Nephron progenitor cell (in vitro differentiated cells): ENCODE measurements at regions not wholly inside any gene's neighbourhood (a gene's known extent, or its start where the extent isn't known, plus 50 kb on each side); places are given as distances from the start of the nearest gene placed in this dataset.

Experiments
- DNase-seq: peaks from one replicate; pipeline ENCODE4 v3.0.0; 2021
- H3K27ac Mint-ChIP-seq: 2 replicates; pipeline ENCODE4 v1.8.0; 2021; ENCODE audit warnings: mild to moderate bottlenecking, moderate library complexity, mixed read lengths
- H3K27me3 Mint-ChIP-seq: 2 replicates; pipeline ENCODE4 v1.8.0; 2021; ENCODE audit warnings: mild to moderate bottlenecking, low read depth, mixed read lengths; ENCODE audit not compliant: poor library complexity
- H3K36me3 Mint-ChIP-seq: 2 replicates; pipeline ENCODE4 v1.8.0; 2021; ENCODE audit warnings: low read depth, mixed read lengths
- H3K4me1 Mint-ChIP-seq: 2 replicates; pipeline ENCODE4 v1.8.0; 2021; ENCODE audit warnings: mixed read lengths
- H3K4me3 Mint-ChIP-seq: 2 replicates; pipeline ENCODE4 v1.8.0; 2021; ENCODE audit warnings: mild to moderate bottlenecking, moderate library complexity, mixed read lengths
- H3K9me3 Mint-ChIP-seq: 2 replicates; pipeline ENCODE4 v1.8.0; 2021; ENCODE audit warnings: mild to moderate bottlenecking, moderate library complexity, mixed read lengths
- CTCF ChIP-seq: fragments of 200-600 bp; sonication (generic); IDR thresholded peaks from 2 replicates; pipeline ENCODE4 v1.5.0; 2021; ENCODE audit warnings: antibody characterized with exemption

GRCh38 chr4:27467351-27467750, 606.7 kb downstream of the STIM2 start:
- H3K9me3 Mint-ChIP-seq, result no peaks in the 10 kb centered on the region
- H3K36me3 Mint-ChIP-seq, result no peaks in the 10 kb centered on the region
- H3K4me3 Mint-ChIP-seq, result no peak overlapping the region
- no peaks in the 10 kb centered on the region for H3K27me3 Mint-ChIP-seq
- DNase-seq, result no peak
- TF ChIP-seq CTCF, result no peak
- H3K4me1 Mint-ChIP-seq, result no peaks in the 10 kb centered on the region
- H3K27ac Mint-ChIP-seq, result no peak overlapping the region

DNA sequence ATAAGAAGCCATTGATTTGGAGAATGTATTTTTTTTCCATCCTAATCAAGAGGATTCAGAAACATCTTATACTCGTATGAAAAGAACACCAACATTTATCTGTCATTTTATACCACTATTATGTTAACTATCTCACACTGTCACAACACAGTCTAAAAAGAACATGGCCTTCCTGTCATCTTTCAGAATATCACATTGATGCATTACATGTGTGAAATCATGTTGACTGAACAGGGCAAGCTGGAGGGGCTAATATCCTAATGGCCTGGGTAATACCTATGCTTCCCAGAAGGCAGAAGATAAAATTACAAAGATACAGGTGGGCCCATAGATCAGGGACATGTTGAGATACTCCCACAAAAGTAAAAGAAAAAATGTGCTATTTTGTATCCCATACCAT, 611.7 kb downstream of the STIM2 start:
- TF ChIP-seq CTCF, result no peak
- Mint-ChIP-seq H3K27ac (no peak overlapping the region), H3K4me1 (no peaks in the 10 kb centered on the region), H3K36me3 (no peaks in the 10 kb centered on the region), H3K4me3 (no peak overlapping the region), H3K9me3 (no peaks in the 10 kb centered on the region), H3K27me3 (peaks cover 2% of the 10 kb centered on the region)
- no peak for DNase-seq

DNA sequence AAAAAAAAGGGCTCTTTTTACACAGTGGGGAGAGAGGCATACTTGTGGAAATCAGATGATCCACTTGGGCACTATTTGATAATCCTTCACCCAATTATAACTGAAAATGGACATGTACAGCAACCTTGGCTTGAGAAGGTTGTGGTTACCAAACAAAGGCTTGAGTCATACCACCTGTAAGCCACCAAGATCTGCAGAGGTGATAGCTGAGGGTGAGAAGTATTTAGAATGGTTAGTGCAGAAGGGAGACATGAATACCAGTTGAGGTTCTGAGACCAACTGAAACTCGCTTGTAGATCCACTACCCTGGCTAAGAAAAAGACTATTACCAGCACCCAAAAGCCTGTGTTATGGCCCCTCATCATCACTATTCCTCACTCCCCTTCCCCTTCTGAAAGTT, 614.0 kb downstream of the STIM2 start:
- Mint-ChIP-seq H3K27me3 (peaks cover 2% of the 10 kb centered on the region), H3K4me1 (no peaks in the 10 kb centered on the region), H3K27ac (no peak overlapping the region), H3K4me3 (no peak overlapping the region), H3K36me3 (no peaks in the 10 kb centered on the region), H3K9me3 (no peaks in the 10 kb centered on the region)
- DNase-seq, result no peak
- TF ChIP-seq CTCF, result no peak

DNA sequence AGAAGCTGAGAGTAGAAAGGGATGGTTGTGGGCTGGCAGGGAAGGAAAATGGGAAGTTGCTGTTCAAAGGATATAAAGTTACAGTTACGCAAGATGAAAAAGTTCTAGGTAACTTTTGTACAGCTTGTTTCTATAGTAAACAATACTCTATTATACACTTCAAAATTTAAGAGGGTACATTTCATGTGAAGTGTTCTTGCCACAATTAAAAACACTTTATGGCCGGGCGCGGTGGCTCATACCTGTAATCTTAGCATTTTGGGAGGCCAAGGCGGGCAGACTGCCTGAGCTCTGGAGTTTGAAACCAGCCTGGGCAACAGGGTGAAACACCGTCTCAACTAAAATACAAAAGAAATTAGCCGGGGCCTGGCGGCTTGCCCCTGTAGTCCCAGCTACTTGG, 623.6 kb downstream of the STIM2 start:
- Mint-ChIP-seq H3K27ac (no peak overlapping the region), H3K4me1 (no peaks in the 10 kb centered on the region), H3K9me3 (no peaks in the 10 kb centered on the region), H3K27me3 (no peaks in the 10 kb centered on the region), H3K4me3 (no peak overlapping the region), H3K36me3 (no peaks in the 10 kb centered on the region)
- DNase-seq, result no peak
- no peak for TF ChIP-seq CTCF

GRCh38 chr4:27490315-27490714, 629.7 kb downstream of the STIM2 start:
- Mint-ChIP-seq H3K4me3 (no peak overlapping the region), H3K27me3 (no peaks in the 10 kb centered on the region), H3K36me3 (no peaks in the 10 kb centered on the region), H3K4me1 (no peaks in the 10 kb centered on the region), H3K9me3 (no peaks in the 10 kb centered on the region), H3K27ac (no peak overlapping the region)
- no peak for DNase-seq
- no peak for TF ChIP-seq CTCF

GRCh38 chr4:27490766-27491165, 630.1 kb downstream of the STIM2 start:
- H3K36me3 Mint-ChIP-seq, result no peaks in the 10 kb centered on the region
- no peaks in the 10 kb centered on the region for H3K4me1 Mint-ChIP-seq
- no peaks in the 10 kb centered on the region for H3K9me3 Mint-ChIP-seq
- no peaks in the 10 kb centered on the region for H3K27me3 Mint-ChIP-seq
- H3K4me3 Mint-ChIP-seq, result no peak overlapping the region
- no peak for TF ChIP-seq CTCF
- DNase-seq, result no peak
- no peak overlapping the region for H3K27ac Mint-ChIP-seq
